Astrocyte of the cerebellum (primary cell): ENCODE measurements at regions not wholly inside any gene's neighbourhood (a gene's known extent, or its start where the extent isn't known, plus 50 kb on each side); places are given as distances from the start of the nearest gene placed in this dataset.

Experiments
- DNase-seq: peaks from one replicate; pipeline ENCODE4 v3.0.0-alpha.2; 2011; ENCODE audit warnings: low read depth
- H3K4me3 ChIP-seq: 2 replicates; pipeline ENCODE4 v1.5.1; 2011; ENCODE audit warnings: mild to moderate bottlenecking, low read depth, low read length, moderate library complexity
- in situ Hi-C: cut with HindIII; loops from 2 replicates; pipeline ENCODE4 v1.10.0; 2017; ENCODE audit warnings: low sequenced_read_pairs
- TF ChIP-seq, protein P1 (sequence below): IDR thresholded peaks from 2 replicates; pipeline ENCODE4 v1.5.1; 2012; ENCODE audit warnings: low read length, low read depth, moderate library complexity, mild to moderate bottlenecking; ENCODE audit errors: missing control alignments

DNA sequence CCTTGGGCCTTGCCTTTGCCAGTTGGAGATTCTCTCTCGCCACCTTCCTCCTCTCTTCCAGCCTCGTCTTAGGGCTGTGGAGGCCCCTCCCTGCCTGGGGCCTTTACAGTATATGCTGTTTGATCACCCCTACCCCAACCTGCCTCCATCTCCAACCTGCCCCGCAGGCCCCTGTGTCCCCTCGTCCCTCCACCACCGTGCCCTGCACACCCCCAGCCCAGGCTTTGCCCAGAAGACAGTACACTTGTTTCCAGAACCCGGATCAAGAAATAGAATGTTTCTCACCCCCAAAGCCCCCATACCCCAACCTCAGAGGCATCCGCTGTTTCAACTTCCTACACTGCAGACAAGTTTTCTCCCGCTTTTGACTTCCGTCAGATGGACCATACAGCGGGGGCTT lies 202.3 kb upstream of the C14orf180 start:
- TF ChIP-seq, protein P1, sequence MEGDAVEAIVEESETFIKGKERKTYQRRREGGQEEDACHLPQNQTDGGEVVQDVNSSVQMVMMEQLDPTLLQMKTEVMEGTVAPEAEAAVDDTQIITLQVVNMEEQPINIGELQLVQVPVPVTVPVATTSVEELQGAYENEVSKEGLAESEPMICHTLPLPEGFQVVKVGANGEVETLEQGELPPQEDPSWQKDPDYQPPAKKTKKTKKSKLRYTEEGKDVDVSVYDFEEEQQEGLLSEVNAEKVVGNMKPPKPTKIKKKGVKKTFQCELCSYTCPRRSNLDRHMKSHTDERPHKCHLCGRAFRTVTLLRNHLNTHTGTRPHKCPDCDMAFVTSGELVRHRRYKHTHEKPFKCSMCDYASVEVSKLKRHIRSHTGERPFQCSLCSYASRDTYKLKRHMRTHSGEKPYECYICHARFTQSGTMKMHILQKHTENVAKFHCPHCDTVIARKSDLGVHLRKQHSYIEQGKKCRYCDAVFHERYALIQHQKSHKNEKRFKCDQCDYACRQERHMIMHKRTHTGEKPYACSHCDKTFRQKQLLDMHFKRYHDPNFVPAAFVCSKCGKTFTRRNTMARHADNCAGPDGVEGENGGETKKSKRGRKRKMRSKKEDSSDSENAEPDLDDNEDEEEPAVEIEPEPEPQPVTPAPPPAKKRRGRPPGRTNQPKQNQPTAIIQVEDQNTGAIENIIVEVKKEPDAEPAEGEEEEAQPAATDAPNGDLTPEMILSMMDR, result no peak
- in situ Hi-C loops, result no loop called here
- no peak for DNase-seq
- H3K4me3 ChIP-seq, result no peak overlapping the region

GRCh38 chr14:104378698-104379113 lies 200.9 kb upstream of the C14orf180 start:
- H3K4me3 ChIP-seq, result no peak overlapping the region
- in situ Hi-C loops, result no loop called here
- TF ChIP-seq, protein P1, result no peak
- no peak for DNase-seq

DNA sequence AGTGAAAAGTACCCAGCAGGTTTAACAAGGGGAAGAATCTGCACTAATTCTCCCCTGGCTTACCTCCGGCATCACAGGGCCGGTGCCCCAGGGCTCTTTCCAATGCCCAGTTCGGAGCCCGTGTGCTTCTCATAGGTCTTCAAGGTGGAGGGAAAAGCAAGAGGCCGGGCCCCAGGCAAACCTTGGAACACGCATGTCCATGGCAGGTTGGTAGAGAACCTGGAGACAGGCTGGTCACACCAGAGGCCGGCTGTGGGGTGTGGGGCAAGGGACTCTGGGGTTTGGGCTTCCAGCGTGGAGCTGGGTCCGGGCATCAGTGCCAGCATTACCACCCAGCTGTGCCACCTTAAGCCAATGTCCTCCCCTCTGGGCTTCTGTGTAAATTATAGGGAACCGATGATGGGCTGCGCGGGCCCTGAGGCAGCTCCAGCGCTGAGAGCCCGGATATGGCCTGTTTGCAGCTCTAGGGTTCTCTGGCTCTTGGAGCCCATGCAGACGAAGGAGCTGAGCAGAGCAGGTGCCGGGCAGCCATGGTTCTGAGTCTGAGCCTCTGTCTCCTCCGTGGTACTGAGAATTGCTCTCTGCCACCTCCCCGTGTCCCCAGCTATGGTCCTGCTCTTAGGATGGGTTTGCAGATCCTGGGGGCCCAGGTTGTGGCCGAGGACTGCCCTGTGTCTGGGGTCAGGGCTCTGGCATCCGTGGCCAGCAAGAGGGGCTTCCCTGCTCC lies 197.0 kb upstream of the C14orf180 start:
- DNase-seq, result no peak
- in situ Hi-C loops, result no loop called here

GRCh38 chr14:104383088-104383995 lies 196.2 kb upstream of the C14orf180 start:
- no peak overlapping the region for H3K4me3 ChIP-seq
- TF ChIP-seq, protein P1, result no peak
- in situ Hi-C loops, result no loop called here
- no peak for DNase-seq

More for the DNA sequence above, 197.0 kb upstream of the C14orf180 start:
- TF ChIP-seq, protein P1, result no peak
- no peak overlapping the region for H3K4me3 ChIP-seq

DNA sequence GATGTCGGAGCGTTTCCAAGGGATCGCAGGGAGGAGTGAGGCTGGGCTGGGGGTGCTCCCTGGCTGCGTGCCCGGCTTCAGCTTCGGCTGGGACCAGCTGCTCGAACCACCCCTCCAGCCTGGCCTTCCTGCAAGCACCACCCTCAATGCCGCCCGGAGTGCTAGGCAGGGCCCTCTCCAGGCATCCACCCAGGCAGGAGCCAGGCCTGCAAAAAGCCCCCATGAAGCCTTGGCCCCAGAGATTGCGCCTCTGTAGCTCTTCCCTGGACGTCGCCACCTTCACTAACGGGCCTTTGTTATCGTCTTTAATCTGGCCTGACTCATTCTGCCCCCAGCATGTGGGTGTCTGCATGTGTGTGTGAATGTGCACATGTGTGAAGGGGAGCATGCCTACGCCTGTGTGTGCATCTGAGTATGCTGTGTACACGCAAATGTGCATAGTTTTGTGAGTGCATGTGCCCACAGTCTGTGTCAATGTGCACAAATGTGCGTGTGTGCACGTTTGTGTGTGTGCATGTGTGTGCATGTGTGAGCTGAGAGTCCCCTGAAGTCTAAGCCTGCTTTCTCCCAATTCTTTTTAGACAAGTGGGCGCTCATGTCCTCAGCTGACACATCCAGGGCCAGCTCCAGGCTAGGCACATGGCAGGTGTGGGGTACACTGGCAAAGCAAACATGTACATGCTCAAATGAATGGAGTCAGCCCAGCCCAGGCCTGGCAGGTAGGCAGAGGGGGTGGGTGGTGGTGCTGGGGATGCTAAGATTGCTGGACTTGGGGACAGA lies 195.4 kb upstream of the C14orf180 start:
- TF ChIP-seq, protein P1, result no peak

GRCh38 chr14:104384776-104385071 lies 194.8 kb upstream of the C14orf180 start:
- in situ Hi-C loops, result no loop called here
- H3K4me3 ChIP-seq, result no peak overlapping the region
- TF ChIP-seq, protein P1, result no peak
- DNase-seq, result no peak

More for the DNA sequence above, 195.4 kb upstream of the C14orf180 start:
- in situ Hi-C loops, result no loop called here
- no peak for DNase-seq
- H3K4me3 ChIP-seq, result no peak overlapping the region
